Stimulated activated CD8-positive, alpha-beta memory T cell treated with anti-CD3 and anti-CD28 coated beads, Interleukin-2, amount 100 ng/mL, for 48 hours (primary cell): ENCODE measurements at regions not wholly inside any gene's neighbourhood (a gene's known extent, or its start where the extent isn't known, plus 50 kb on each side); places are given as distances from the start of the nearest gene placed in this dataset.

ENCODE experiments used
- DNase-seq, 2 donors: peaks; one replicate each; pipeline ENCODE4 v3.0.0-alpha.2; 2020; ENCODE audit warnings: low read depth in 2 of 2

GRCh38 chr9:108347463-108348188 lies 508.2 kb downstream of the ACTL7B start:
- no peak for DNase-seq

- DNase-seq, result no peak
Observed at GRCh38 chr9:108345826-108346225, 510.0 kb downstream of the ACTL7B start.

GRCh38 chr9:108339251-108339650 lies 516.5 kb downstream of the ACTL7B start:
- no peak for DNase-seq

GRCh38 chr9:108336575-108336974 lies 519.2 kb downstream of the ACTL7B start:
- no peak for DNase-seq

- DNase-seq, result no peak
Observed at GRCh38 chr9:108333530-108333983, 522.2 kb downstream of the ACTL7B start.

- DNase-seq, result no peak
Observed at GRCh38 chr9:108331596-108331995, 524.2 kb downstream of the ACTL7B start.

GRCh38 chr9:108325406-108325805 lies 530.4 kb downstream of the ACTL7B start:
- no peak for DNase-seq

GRCh38 chr9:108323615-108324014 lies 532.2 kb downstream of the ACTL7B start:
- no peak for DNase-seq

GRCh38 chr9:108322326-108323098 lies 533.3 kb downstream of the ACTL7B start:
- DNase-seq, result no peak

- DNase-seq, result no peak
Observed at GRCh38 chr9:108316630-108317029, 539.2 kb downstream of the ACTL7B start.

GRCh38 chr9:108316066-108316465 lies 539.7 kb downstream of the ACTL7B start:
- no peak for DNase-seq

- DNase-seq, result no peak
Observed at GRCh38 chr9:108311745-108312144, 544.0 kb downstream of the ACTL7B start.

GRCh38 chr9:108310202-108310601 lies 545.6 kb downstream of the ACTL7B start:
- no peak for DNase-seq

- no peak for DNase-seq
Observed at GRCh38 chr9:108300306-108301287, 555.2 kb downstream of the ACTL7B start.

GRCh38 chr9:108297073-108297472 lies 558.7 kb downstream of the ACTL7B start:
- DNase-seq, result no peak

- no peak for DNase-seq
Observed at GRCh38 chr9:108296056-108296455, 559.7 kb downstream of the ACTL7B start.

- DNase-seq, result no peak
Observed at GRCh38 chr9:108291586-108291932, 564.2 kb downstream of the ACTL7B start.

GRCh38 chr9:108290839-108291585 lies 564.8 kb downstream of the ACTL7B start:
- DNase-seq, result no peak

- DNase-seq, result no peak
Observed at GRCh38 chr9:108286638-108287206, 569.1 kb downstream of the ACTL7B start.

- DNase-seq, result no peak
Observed at GRCh38 chr9:108283696-108284095, 572.1 kb downstream of the ACTL7B start.

- no peak for DNase-seq
Observed at GRCh38 chr9:108282872-108283271, 572.9 kb downstream of the ACTL7B start.
